HFFc6 (cell line): ENCODE measurements at regions not wholly inside any gene's neighbourhood (a gene's known extent, or its start where the extent isn't known, plus 50 kb on each side); places are given as distances from the start of the nearest gene placed in this dataset.

Experiments
- DNase-seq: peaks from one replicate; pipeline ENCODE4 v3.0.0-alpha.2; 2018
- H3K27ac Mint-ChIP-seq: 2 replicates; pipeline ENCODE4 v1.8.0; 2020; ENCODE audit warnings: mild to moderate bottlenecking, mixed read lengths
- H3K27me3 Mint-ChIP-seq: 2 replicates; pipeline ENCODE4 v1.8.0; 2021; ENCODE audit warnings: mild to moderate bottlenecking, moderate library complexity, mixed read lengths; ENCODE audit not compliant: insufficient read depth
- H3K36me3 Mint-ChIP-seq: 2 replicates; pipeline ENCODE4 v1.8.0; 2021; ENCODE audit warnings: low read depth, mixed read lengths
- H3K4me1 Mint-ChIP-seq: 2 replicates; pipeline ENCODE4 v1.8.0; 2020; ENCODE audit warnings: low read depth, mixed read lengths
- H3K4me3 Mint-ChIP-seq: 2 replicates; pipeline ENCODE4 v1.8.0; 2020; ENCODE audit warnings: mild to moderate bottlenecking, moderate library complexity, mixed read lengths
- H3K9me3 Mint-ChIP-seq: 2 replicates; pipeline ENCODE4 v1.8.0; 2020; ENCODE audit warnings: mild to moderate bottlenecking, mixed read lengths
- CTCF ChIP-seq: fragments of 200-600 bp; sonication (generic); IDR thresholded peaks from 2 replicates; pipeline ENCODE4 v1.5.0; 2021; ENCODE audit warnings: antibody characterized with exemption, mild to moderate bottlenecking

- peaks cover 8% of the 10 kb centered on the region; the same call in 1 of the 2 replicates for H3K27me3 Mint-ChIP-seq
- H3K4me1 Mint-ChIP-seq: no peaks in the 10 kb centered on the region
- H3K4me3 Mint-ChIP-seq: no peak overlapping the region
- TF ChIP-seq CTCF: no peak
- no peak overlapping the region for H3K27ac Mint-ChIP-seq
- H3K36me3 Mint-ChIP-seq: peaks cover 13% of the 10 kb centered on the region
- peaks cover 14% of the 10 kb centered on the region for H3K9me3 Mint-ChIP-seq
- DNase-seq: no peak
Measured at GRCh38 chr14:31978423-31978822, 98.7 kb upstream of the ARHGAP5 start.

GRCh38 chr14:31982642-31983041 is 94.5 kb upstream of the ARHGAP5 start:
- H3K9me3 Mint-ChIP-seq: peaks cover 20% of the 10 kb centered on the region
- TF ChIP-seq CTCF: no peak
- H3K27ac Mint-ChIP-seq: no peak overlapping the region
- H3K27me3 Mint-ChIP-seq: peaks cover 24% of the 10 kb centered on the region
- H3K36me3 Mint-ChIP-seq: peaks cover 13% of the 10 kb centered on the region
- no peaks in the 10 kb centered on the region for H3K4me1 Mint-ChIP-seq
- no peak for DNase-seq
- no peak overlapping the region for H3K4me3 Mint-ChIP-seq

GRCh38 chr14:31986405-31986804 is 90.7 kb upstream of the ARHGAP5 start:
- Mint-ChIP-seq H3K4me3 (no peak overlapping the region), H3K36me3 (peaks cover 13% of the 10 kb centered on the region), H3K4me1 (peaks cover 16% of the 10 kb centered on the region), H3K27ac (no peak overlapping the region), H3K27me3 (peaks cover 30% of the 10 kb centered on the region), H3K9me3 (peaks cover 20% of the 10 kb centered on the region)
- DNase-seq: no peak
- TF ChIP-seq CTCF: no peak

- Mint-ChIP-seq H3K27me3 (peaks cover 26% of the 10 kb centered on the region), H3K4me3 (no peak overlapping the region), H3K27ac (no peak overlapping the region), H3K9me3 (peaks cover 12% of the 10 kb centered on the region), H3K4me1 (peaks cover 28% of the 10 kb centered on the region), H3K36me3 (peaks cover 5% of the 10 kb centered on the region)
- TF ChIP-seq CTCF: no peak
- DNase-seq: no peak
Measured at GRCh38 chr14:31987721-31988120, 89.4 kb upstream of the ARHGAP5 start.

GRCh38 chr14:31988244-31988643 is 88.9 kb upstream of the ARHGAP5 start:
- Mint-ChIP-seq H3K4me1 (peaks cover 31% of the 10 kb centered on the region), H3K36me3 (no peaks in the 10 kb centered on the region), H3K27me3 (peaks cover 27% of the 10 kb centered on the region), H3K4me3 (no peak overlapping the region), H3K27ac (no peak overlapping the region), H3K9me3 (peaks cover 7% of the 10 kb centered on the region; the same call in 1 of the 2 replicates)
- no peak for DNase-seq
- no peak for TF ChIP-seq CTCF
